ENCODE measurements at regions not wholly inside any gene's neighbourhood (a gene's known extent, or its start where the extent isn't known, plus 50 kb on each side); places are given as distances from the start of the nearest gene placed in this dataset.

DNA sequence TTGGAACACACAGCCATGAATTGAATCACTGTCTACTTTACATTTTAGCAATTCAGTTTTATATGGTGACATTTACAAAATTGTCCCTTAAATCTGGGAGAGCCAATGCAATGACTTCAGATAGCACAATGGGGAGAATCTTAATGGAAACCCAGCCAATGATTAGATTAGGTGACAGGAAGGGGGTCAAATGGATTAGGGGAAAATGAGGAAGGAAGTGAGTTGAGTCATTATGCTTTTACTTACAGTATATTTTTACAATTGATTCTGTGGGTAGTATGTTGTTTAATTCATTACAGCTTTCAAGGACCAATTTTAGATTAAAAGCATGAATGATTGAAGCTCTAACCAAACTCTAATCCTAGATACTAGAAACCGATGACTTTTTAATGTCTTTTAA, 229.8 kb downstream of the SOX4 start:
- Histone ChIP-seq H3K4me3 (ENCODE audit: control extremely low read depth in 1 of 5, extremely low read depth in 1 of 5, insufficient read depth in 1 of 5, low read depth in 2 of 5, low read length in 4 of 5) (no peak overlapping the region), H3K79me2 (ENCODE audit: control insufficient read depth, insufficient read depth, low read length) (no peaks in the 10 kb centered on the region), H4K20me1 (ENCODE audit: control insufficient read depth, insufficient read depth, low read length, poor library complexity, severe bottlenecking) (no peaks in the 10 kb centered on the region), H3K9ac (ENCODE audit: low read length) (no peak overlapping the region), H2AFZ (ENCODE audit: insufficient read depth, low read depth, low read length, poor library complexity, severe bottlenecking) (no peak overlapping the region), H3K36me3 (replicated peaks in 1 of 2; ENCODE audit: control extremely low read depth in 1 of 2, control insufficient read depth in 1 of 2, extremely low read depth in 1 of 2, insufficient read depth in 2 of 2, low read length in 1 of 2) (no peaks in the 10 kb centered on the region), H3K27ac (ENCODE audit: low read length in 2 of 2) (no peak overlapping the region), H3K9me3 (ENCODE audit: control extremely low read depth in 1 of 3, control insufficient read depth in 2 of 3, insufficient read depth in 1 of 3, low read length in 2 of 3) (no peaks in the 10 kb centered on the region), H3K27me3 (replicated peaks in 1 of 4; ENCODE audit: control extremely low read depth in 1 of 4, control insufficient read depth in 3 of 4, insufficient read depth in 4 of 4, low read length in 3 of 4) (no peaks in the 10 kb centered on the region), H3K4me1 (ENCODE audit: control insufficient read depth in 2 of 2, insufficient read depth in 2 of 2, low read length in 2 of 2) (no peaks in the 10 kb centered on the region), H3K4me2 (replicated peaks; ENCODE audit: low read depth, low read length, poor library complexity, severe bottlenecking) (no peak overlapping the region)
- DNase-seq (no peak), ATAC-seq (ENCODE audit: low read depth) (no peak)
- ChIA-PET POLR2A (no interaction called here), CTCF (no interaction called here)
- intact Hi-C loops (cut with micrococcal nuclease): no loop called here
- Mint-ChIP-seq H3K27me3 (peaks cover 5% of the 10 kb centered on the region), H3K4me1 (no peaks in the 10 kb centered on the region), H3K9me3 (ENCODE audit: insufficient read depth) (no peaks in the 10 kb centered on the region), H3K4me3 (no peak overlapping the region), H3K27ac (no peak overlapping the region)
- TF ChIP-seq, protein P1, sequence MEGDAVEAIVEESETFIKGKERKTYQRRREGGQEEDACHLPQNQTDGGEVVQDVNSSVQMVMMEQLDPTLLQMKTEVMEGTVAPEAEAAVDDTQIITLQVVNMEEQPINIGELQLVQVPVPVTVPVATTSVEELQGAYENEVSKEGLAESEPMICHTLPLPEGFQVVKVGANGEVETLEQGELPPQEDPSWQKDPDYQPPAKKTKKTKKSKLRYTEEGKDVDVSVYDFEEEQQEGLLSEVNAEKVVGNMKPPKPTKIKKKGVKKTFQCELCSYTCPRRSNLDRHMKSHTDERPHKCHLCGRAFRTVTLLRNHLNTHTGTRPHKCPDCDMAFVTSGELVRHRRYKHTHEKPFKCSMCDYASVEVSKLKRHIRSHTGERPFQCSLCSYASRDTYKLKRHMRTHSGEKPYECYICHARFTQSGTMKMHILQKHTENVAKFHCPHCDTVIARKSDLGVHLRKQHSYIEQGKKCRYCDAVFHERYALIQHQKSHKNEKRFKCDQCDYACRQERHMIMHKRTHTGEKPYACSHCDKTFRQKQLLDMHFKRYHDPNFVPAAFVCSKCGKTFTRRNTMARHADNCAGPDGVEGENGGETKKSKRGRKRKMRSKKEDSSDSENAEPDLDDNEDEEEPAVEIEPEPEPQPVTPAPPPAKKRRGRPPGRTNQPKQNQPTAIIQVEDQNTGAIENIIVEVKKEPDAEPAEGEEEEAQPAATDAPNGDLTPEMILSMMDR (IDR thresholded peaks at IDR 0.05): no peak
- no peak for TF ChIP-seq EZH2 (IDR thresholded peaks at IDR 0.05; ENCODE audit: borderline replicate concordance, insufficient read depth, low read depth, low read length, poor library complexity, severe bottlenecking)
- WGBS (ENCODE audit: insufficient coverage): no CpG with 5 or more reads among the region's 1 CpG

DNA sequence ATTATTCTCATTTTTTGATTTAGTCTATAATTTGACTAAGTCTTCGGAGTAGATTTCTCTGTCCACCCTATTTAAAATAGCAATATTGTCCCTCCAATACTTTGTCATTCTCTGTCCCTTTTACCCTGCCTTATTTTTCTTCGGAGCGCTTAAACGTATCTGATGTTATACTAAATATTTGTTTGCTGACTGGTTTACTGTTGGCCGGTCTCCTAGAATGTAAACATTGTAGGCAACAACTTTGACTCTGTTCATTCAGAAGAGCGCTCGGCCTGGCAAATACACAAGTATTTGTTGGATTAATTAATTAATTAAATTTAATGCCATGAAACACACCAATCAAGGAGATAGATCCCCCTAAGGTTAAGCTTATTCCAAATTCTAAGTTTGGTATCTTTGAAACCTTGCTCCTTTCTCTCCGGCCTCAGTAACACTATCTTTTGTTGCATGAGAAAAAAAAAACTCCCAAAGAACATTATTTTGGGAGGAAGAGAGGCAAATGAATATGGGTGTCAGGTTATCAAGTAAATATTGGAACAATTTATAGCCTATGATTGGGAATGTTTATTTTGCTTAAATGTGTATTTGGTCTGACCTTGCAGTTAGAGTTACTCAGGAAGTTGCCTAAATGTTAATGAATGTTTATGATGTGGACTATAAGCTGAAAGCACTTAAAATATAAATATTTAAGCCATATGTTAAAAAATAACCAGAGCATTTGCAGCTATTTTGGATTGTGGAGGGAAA, 231.1 kb downstream of the SOX4 start:
- no peaks in the 10 kb centered on the region for H3K27me3 ChIP-seq (replicated peaks in 1 of 4; ENCODE audit: control extremely low read depth in 1 of 4, control insufficient read depth in 3 of 4, insufficient read depth in 4 of 4, low read length in 3 of 4)
- H4K20me1 ChIP-seq (ENCODE audit: control insufficient read depth, insufficient read depth, low read length, poor library complexity, severe bottlenecking): no peaks in the 10 kb centered on the region
- TF ChIP-seq, protein P1 (IDR thresholded peaks at IDR 0.05): no peak
- TF ChIP-seq EZH2 (IDR thresholded peaks at IDR 0.05; ENCODE audit: borderline replicate concordance, insufficient read depth, low read depth, low read length, poor library complexity, severe bottlenecking): no peak
- Mint-ChIP-seq H3K27me3 (peaks cover 5% of the 10 kb centered on the region), H3K27ac (no peak overlapping the region), H3K4me3 (no peak overlapping the region), H3K9me3 (ENCODE audit: insufficient read depth) (no peaks in the 10 kb centered on the region), H3K4me1 (no peaks in the 10 kb centered on the region)
- no peaks in the 10 kb centered on the region for H3K4me1 ChIP-seq (ENCODE audit: control insufficient read depth in 2 of 2, insufficient read depth in 2 of 2, low read length in 2 of 2)
- no peaks in the 10 kb centered on the region for H3K9me3 ChIP-seq (ENCODE audit: control extremely low read depth in 1 of 3, control insufficient read depth in 2 of 3, insufficient read depth in 1 of 3, low read length in 2 of 3)
- H3K4me2 ChIP-seq (replicated peaks; ENCODE audit: low read depth, low read length, poor library complexity, severe bottlenecking): no peak overlapping the region
- no peak overlapping the region for H3K27ac ChIP-seq (ENCODE audit: low read length in 2 of 2)
- no peak overlapping the region for H2AFZ ChIP-seq (ENCODE audit: insufficient read depth, low read depth, low read length, poor library complexity, severe bottlenecking)
- ChIA-PET CTCF (no interaction called here), POLR2A (no interaction called here)
- no CpG with 5 or more reads among the region's 8 CpGs for WGBS (ENCODE audit: insufficient coverage)
- H3K36me3 ChIP-seq (replicated peaks in 1 of 2; ENCODE audit: control extremely low read depth in 1 of 2, control insufficient read depth in 1 of 2, extremely low read depth in 1 of 2, insufficient read depth in 2 of 2, low read length in 1 of 2): no peaks in the 10 kb centered on the region
- intact Hi-C loops (cut with micrococcal nuclease): no loop called here
- no peak overlapping the region for H3K4me3 ChIP-seq (ENCODE audit: control extremely low read depth in 1 of 5, extremely low read depth in 1 of 5, insufficient read depth in 1 of 5, low read depth in 2 of 5, low read length in 4 of 5)
- DNase-seq: no peak
- no peaks in the 10 kb centered on the region for H3K79me2 ChIP-seq (ENCODE audit: control insufficient read depth, insufficient read depth, low read length)
- no peak overlapping the region for H3K9ac ChIP-seq (ENCODE audit: low read length)
- no peak for ATAC-seq (ENCODE audit: low read depth)

Data from B cell (primary cell).